SK-N-SH (cell line): ENCODE measurements at regions not wholly inside any gene's neighbourhood (a gene's known extent, or its start where the extent isn't known, plus 50 kb on each side); places are given as distances from the start of the nearest gene placed in this dataset.

Experiments used
- CTCF ChIA-PET: fragments of 300-600, 350-600 bp; formaldehyde crosslinking; extraction: SDS; loops from one replicate; lab custom pipeline; 2021; lab: Yijun Ruan, JAX
- POLR2A ChIA-PET: fragments of 350-600 bp; sonication (Branson Sonifier 250); formaldehyde crosslinking; extraction: SDS; loops from one replicate; lab custom pipeline; 2020; ENCODE audit warnings: antibody characterized with exemption, inconsistent platforms; lab: Yijun Ruan, JAX
- DNase-seq: peaks from one replicate; pipeline ENCODE4 v3.0.0; 2012
- H2AFZ ChIP-seq: fragments of 200-600 bp; sonication (generic); 2 replicates; pipeline ENCODE4 v1.8.1; 2016; ENCODE audit warnings: antibody characterized with exemption, mild to moderate bottlenecking, low read depth
- H3F3A ChIP-seq: fragments of 200-600 bp; sonication (generic); replicated peaks from 2 replicates; pipeline ENCODE3; 2016; ENCODE audit warnings: antibody characterized with exemption, mild to moderate bottlenecking; ENCODE audit not compliant: insufficient read depth
- H3K27ac ChIP-seq, 2 experiments: fragments of 200-500 bp in 1 of 2; fragments of 200-600 bp in 1 of 2; sonication (Bioruptor generic) in 1 of 2; sonication (generic), shearing (Covaris generic) in 1 of 2; 2 replicates each; pipeline versions ENCODE4 v1.5.1 to v1.6.1; 2014 to 2016; ENCODE audit warnings: low read depth in 2 of 2, inconsistent platforms in 1 of 2, low read length in 1 of 2, mild to moderate bottlenecking in 1 of 2, mixed read lengths in 1 of 2
- H3K27me3 ChIP-seq: fragments of 200-600 bp; sonication (generic), shearing (Covaris generic); 2 replicates; pipeline ENCODE4 v1.6.1; 2016; ENCODE audit warnings: mixed run types; ENCODE audit not compliant: insufficient read depth
- H3K36me3 ChIP-seq, 2 experiments: fragments of 200-500 bp in 1 of 2; fragments of 200-600 bp in 1 of 2; sonication (Bioruptor generic) in 1 of 2; sonication (generic) in 1 of 2; replicated peaks in 1 of 2; 2 replicates each; pipeline versions ENCODE3 to v1.5.1; 2014 to 2016; ENCODE audit warnings: low read length in 1 of 2, mild to moderate bottlenecking in 1 of 2; ENCODE audit not compliant: insufficient read depth in 2 of 2, control insufficient read depth in 1 of 2
- H3K4me1 ChIP-seq, 2 experiments: fragments of 200-500 bp in 1 of 2; fragments of 200-600 bp in 1 of 2; sonication (Bioruptor generic) in 1 of 2; sonication (generic), shearing (Covaris generic) in 1 of 2; 2 replicates each; pipeline versions ENCODE4 v1.5.1 to v1.6.1; 2014 to 2016; ENCODE audit warnings: low read depth in 1 of 2, low read length in 1 of 2, mixed run types in 1 of 2; ENCODE audit not compliant: insufficient read depth in 2 of 2, control insufficient read depth in 1 of 2
- H3K4me2 ChIP-seq: fragments of 200-600 bp; sonication (generic), shearing (Covaris generic); 2 replicates; pipeline ENCODE4 v1.6.1; 2017; ENCODE audit warnings: mixed run types
- H3K4me3 ChIP-seq, 2 experiments: fragments of 200-500 bp in 1 of 2; fragments of 200-600 bp in 1 of 2; sonication (Bioruptor generic) in 1 of 2; sonication (generic), shearing (Covaris generic) in 1 of 2; 2 replicates each; pipeline versions ENCODE4 v1.5.1 to v1.8.1; 2014 to 2016; ENCODE audit warnings: low read depth in 2 of 2, inconsistent platforms in 1 of 2, low read length in 1 of 2, mild to moderate bottlenecking in 1 of 2, mixed read lengths in 1 of 2, moderate library complexity in 1 of 2
- H3K79me2 ChIP-seq: fragments of 200-600 bp; sonication (generic); 2 replicates; pipeline ENCODE4 v1.8.1; 2017; ENCODE audit warnings: mild to moderate bottlenecking; ENCODE audit not compliant: insufficient read depth
- H3K9ac ChIP-seq: fragments of 200-600 bp; sonication (generic); 2 replicates; pipeline ENCODE4 v1.6.1; 2017; ENCODE audit warnings: mixed run types
- H3K9me2 ChIP-seq: fragments of 200-600 bp; sonication (generic); 2 replicates; pipeline ENCODE4 v1.6.1; 2017; ENCODE audit warnings: mixed run types
- H3K9me3 ChIP-seq: fragments of 200-600 bp; sonication (generic); 2 replicates; pipeline ENCODE4 v1.6.1; 2017; ENCODE audit warnings: mixed run types, mild to moderate bottlenecking, moderate library complexity
- H4K20me1 ChIP-seq: fragments of 200-600 bp; sonication (generic); 2 replicates; pipeline ENCODE4 v1.6.1; 2017; ENCODE audit warnings: mild to moderate bottlenecking, mixed run types; ENCODE audit not compliant: insufficient read depth
- CHD2 ChIP-seq: fragments of 150-350 bp; IDR thresholded peaks from 2 replicates; pipeline ENCODE4 v1.6.1; 2018; ENCODE audit warnings: low read length; ENCODE audit not compliant: partially characterized antibody
- CTCF ChIP-seq: fragments of 200-600 bp; sonication (generic); IDR thresholded peaks from 2 replicates; pipeline ENCODE4 v1.6.1; 2017; ENCODE audit warnings: antibody characterized with exemption, mild to moderate bottlenecking, moderate library complexity
- ELF1 ChIP-seq: IDR thresholded peaks from 2 replicates; pipeline ENCODE4 v1.4.0; 2012
- FOXM1 ChIP-seq: IDR thresholded peaks from 2 replicates; pipeline ENCODE4 v1.4.0; 2012; ENCODE audit warnings: low read depth, mild to moderate bottlenecking
- GABPA ChIP-seq: IDR thresholded peaks from 2 replicates; pipeline ENCODE4 v1.4.0; 2012; ENCODE audit warnings: low read depth, mild to moderate bottlenecking
- MAX ChIP-seq: IDR thresholded peaks from 2 replicates; pipeline ENCODE4 v1.4.0; 2012; ENCODE audit warnings: low read depth
- MEF2A ChIP-seq: IDR thresholded peaks from 2 replicates; pipeline ENCODE4 v1.4.0; 2012; ENCODE audit warnings: low read depth, borderline replicate concordance
- MXI1 ChIP-seq: IDR thresholded peaks from 2 replicates; pipeline ENCODE4 v1.6.1; 2012; ENCODE audit warnings: mild to moderate bottlenecking, low read depth, low read length, improper control_type of control experiment
- NFIC ChIP-seq: IDR thresholded peaks from 2 replicates; pipeline ENCODE4 v1.4.0; 2012; ENCODE audit warnings: borderline replicate concordance
- RAD21 ChIP-seq: IDR thresholded peaks from 2 replicates; pipeline ENCODE4 v1.6.1; 2012; ENCODE audit warnings: mild to moderate bottlenecking, low read length
- REST ChIP-seq: IDR thresholded peaks from 2 replicates; pipeline ENCODE4 v1.6.1; 2012; ENCODE audit warnings: mild to moderate bottlenecking, low read depth, low read length, moderate library complexity
- RXRA ChIP-seq: IDR thresholded peaks from 2 replicates; pipeline ENCODE4 v1.4.0; 2012; ENCODE audit warnings: low read depth, mild to moderate bottlenecking, borderline replicate concordance
- SIN3A ChIP-seq: IDR thresholded peaks from 2 replicates; pipeline ENCODE4 v1.6.1; 2012; ENCODE audit warnings: low read depth, mild to moderate bottlenecking, low read length, moderate library complexity, borderline replicate concordance
- TAF1 ChIP-seq: IDR thresholded peaks from 2 replicates; pipeline ENCODE4 v1.6.1; 2012; ENCODE audit warnings: low read depth, mild to moderate bottlenecking, low read length, moderate library complexity, borderline replicate concordance
- TCF12 ChIP-seq: IDR thresholded peaks from 2 replicates; pipeline ENCODE4 v1.4.0; 2012
- TEAD4 ChIP-seq: IDR thresholded peaks from 2 replicates; pipeline ENCODE4 v1.4.0; 2012; ENCODE audit warnings: mild to moderate bottlenecking, borderline replicate concordance; ENCODE audit not compliant: insufficient read depth
- USF2 ChIP-seq: fragments of 150-350 bp; IDR thresholded peaks from 2 replicates; pipeline ENCODE4 v1.6.1; 2017; ENCODE audit warnings: antibody characterized with exemption, low read length, low read depth, borderline replicate concordance
- YY1 ChIP-seq: IDR thresholded peaks from 2 replicates; pipeline ENCODE4 v1.4.0; 2012; ENCODE audit warnings: low read depth, mild to moderate bottlenecking
- ZBTB33 ChIP-seq: IDR thresholded peaks from 2 replicates; pipeline ENCODE4 v1.4.0; 2012; ENCODE audit warnings: low read depth, borderline replicate concordance
- WGBS: methylation state at CpG from one replicate; pipeline ENCODE4 v1.1.6; 2017; ENCODE audit warnings: low lambda C conversion rate; 5-methylcytosine and 5-hydroxymethylcytosine counted together

GRCh38 chr3:53994986-53995603, 103.4 kb upstream of the SELENOK start (continued):
- no peak for TF ChIP-seq TEAD4
- TF ChIP-seq CHD2, result no peak
- no peak for TF ChIP-seq RXRA
- TF ChIP-seq USF2, result no peak
- TF ChIP-seq CTCF, result no peak
- TF ChIP-seq SIN3A, result no peak

- H3K9ac ChIP-seq, result no peak overlapping the region
- H3K79me2 ChIP-seq, result no peaks in the 10 kb centered on the region
- H3K9me3 ChIP-seq, result no peaks in the 10 kb centered on the region
- TF ChIP-seq YY1 (no peak), MEF2A (no peak), TAF1 (no peak), ZBTB33 (no peak), RAD21 (no peak), REST (no peak), MXI1 (no peak), GABPA (no peak), ELF1 (no peak), TCF12 (no peak), MAX (no peak), FOXM1 (no peak), NFIC (no peak)
- H3K36me3 ChIP-seq, result no peaks in the 10 kb centered on the region
- H3K4me2 ChIP-seq, result no peak overlapping the region
- 18% methylated on average over 2 of the region's 2 CpGs for WGBS
- H3K9me2 ChIP-seq, result no peaks in the 10 kb centered on the region
- peaks cover 0 to 5% of the 10 kb centered on the region in 2 experiments; a peak in 1 of 4 replicates for H3K4me1 ChIP-seq
- H3K4me3 ChIP-seq, result no peak overlapping the region
- H3K27ac ChIP-seq, result no peak overlapping the region
- no peak for DNase-seq
- ChIA-PET CTCF (interaction anchor here (1.1 kb wide), 1 partner anchor 10 kb away, joined by 3 read pairs; no protein-coding TSS in a partner anchor), POLR2A (no interaction called here)
- no peak overlapping the region for H2AFZ ChIP-seq
- no peaks in the 10 kb centered on the region for H3F3A ChIP-seq
- H4K20me1 ChIP-seq, result no peaks in the 10 kb centered on the region
- H3K27me3 ChIP-seq, result no peaks in the 10 kb centered on the region
Measured at GRCh38 chr3:53991240-53991639, 99.6 kb upstream of the SELENOK start.
